Endodermal cell (in vitro differentiated cells): ENCODE measurements at regions not wholly inside any gene's neighbourhood (a gene's known extent, or its start where the extent isn't known, plus 50 kb on each side); places are given as distances from the start of the nearest gene placed in this dataset.

Source experiments
- DNase-seq: peaks from one replicate; pipeline ENCODE4 v3.0.0-alpha.2; 2017
- H3K27ac ChIP-seq: 2 replicates; pipeline ENCODE4 v1.5.1; 2013; ENCODE audit warnings: mild to moderate bottlenecking, low read depth, low read length, moderate library complexity
- H3K27me3 ChIP-seq: 2 replicates; pipeline ENCODE4 v1.6.1; 2013; ENCODE audit warnings: mild to moderate bottlenecking, low read length, moderate library complexity; ENCODE audit not compliant: insufficient read depth, control insufficient read depth, poor library complexity, severe bottlenecking
- H3K36me3 ChIP-seq: 2 replicates; pipeline ENCODE4 v1.7.0; 2013; ENCODE audit warnings: mild to moderate bottlenecking, low read length, moderate library complexity; ENCODE audit not compliant: control insufficient read depth, insufficient read depth
- H3K4me1 ChIP-seq: one replicate; pipeline ENCODE4 v1.7.0; 2013; ENCODE audit warnings: low read length; ENCODE audit not compliant: control insufficient read depth, insufficient read depth
- H3K4me3 ChIP-seq: 2 replicates; pipeline ENCODE4 v1.5.1; 2013; ENCODE audit warnings: mild to moderate bottlenecking, low read length, moderate library complexity
- H3K9ac ChIP-seq: 2 replicates; pipeline ENCODE4 v1.6.1; 2013; ENCODE audit warnings: mild to moderate bottlenecking, low read length, moderate library complexity; ENCODE audit not compliant: poor library complexity, severe bottlenecking; ENCODE audit errors: extremely low read depth
- H3K9me3 ChIP-seq: 2 replicates; pipeline ENCODE4 v1.6.1; 2013; ENCODE audit warnings: mild to moderate bottlenecking, low read length, moderate library complexity; ENCODE audit not compliant: control insufficient read depth
- H3K27ac Mint-ChIP-seq: 2 replicates; pipeline ENCODE4 v1.8.0; 2020; ENCODE audit warnings: mixed read lengths
- H3K27me3 Mint-ChIP-seq: 2 replicates; pipeline ENCODE4 v1.8.0; 2021; ENCODE audit warnings: mild to moderate bottlenecking, mixed read lengths; ENCODE audit not compliant: insufficient read depth
- H3K36me3 Mint-ChIP-seq: 2 replicates; pipeline ENCODE4 v1.8.0; 2020; ENCODE audit warnings: low read depth, mixed read lengths
- H3K4me1 Mint-ChIP-seq: 2 replicates; pipeline ENCODE4 v1.8.0; 2020; ENCODE audit warnings: mixed read lengths
- H3K4me3 Mint-ChIP-seq: 2 replicates; pipeline ENCODE4 v1.8.0; 2020; ENCODE audit warnings: mild to moderate bottlenecking, moderate library complexity, mixed read lengths
- H3K9me3 Mint-ChIP-seq: 2 replicates; pipeline ENCODE4 v1.8.0; 2020; ENCODE audit warnings: mild to moderate bottlenecking, mixed read lengths
- WGBS, 2 experiments: methylation state at CpG; one replicate each; pipeline versions ENCODE4 v1.1.5 to v1.1.7; 2013; ENCODE audit warnings: missing lambda C conversion rate in 2 of 2, mixed read lengths in 1 of 2; ENCODE audit not compliant: insufficient coverage in 1 of 2, insufficient read length in 1 of 2; 5-methylcytosine and 5-hydroxymethylcytosine counted together
- TF ChIP-seq, protein P1 (sequence below): fragments of 200-600 bp; sonication (generic); conservative IDR thresholded peaks from 2 replicates; pipeline ENCODE4 v1.5.0; 2021; ENCODE audit warnings: antibody characterized with exemption, mild to moderate bottlenecking

DNA sequence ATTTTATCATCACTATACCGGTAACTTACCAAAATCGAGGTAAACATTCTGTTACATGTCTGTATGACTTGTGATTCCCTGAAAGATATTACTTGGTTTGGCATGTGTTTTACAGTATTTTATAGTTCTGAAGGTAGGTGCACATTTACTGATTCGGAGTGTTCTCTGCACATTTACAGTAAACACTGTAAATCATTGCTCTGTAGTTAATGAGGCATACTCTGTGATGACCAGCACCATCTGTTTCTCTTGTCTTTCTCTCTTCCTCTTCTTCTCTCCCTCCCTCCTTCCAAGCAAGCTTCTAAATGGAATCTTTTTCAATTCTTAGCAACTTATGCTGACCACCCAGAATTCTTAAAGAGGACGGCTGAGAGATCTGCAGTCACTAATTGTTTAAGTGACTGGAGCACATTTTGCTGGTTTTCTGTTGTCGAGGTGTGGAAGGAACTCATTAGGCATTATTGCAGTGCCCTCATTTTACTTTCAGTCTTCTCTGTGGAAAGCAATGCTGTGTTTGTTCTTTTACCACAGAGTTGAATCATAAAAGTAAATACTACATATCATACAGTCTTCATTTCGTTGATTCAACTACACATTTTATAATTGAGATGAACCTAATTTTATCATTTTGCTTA lies 126.5 kb downstream of the UTRN start:
- Mint-ChIP-seq H3K4me3 (no peak overlapping the region), H3K9me3 (peaks cover 4% of the 10 kb centered on the region), H3K27me3 (no peaks in the 10 kb centered on the region), H3K27ac (no peak overlapping the region), H3K36me3 (no peaks in the 10 kb centered on the region), H3K4me1 (peaks cover 9% of the 10 kb centered on the region)
- Histone ChIP-seq H3K27ac (no peak overlapping the region), H3K4me3 (no peak overlapping the region), H3K27me3 (no peaks in the 10 kb centered on the region), H3K4me1 (no peaks in the 10 kb centered on the region), H3K36me3 (no peaks in the 10 kb centered on the region), H3K9ac (no peak overlapping the region), H3K9me3 (no peaks in the 10 kb centered on the region)
- DNase-seq = no peak
- 87 to 93% methylated on average over 3 to 6 of the region's 6 CpGs for WGBS, 2 experiments
- TF ChIP-seq, protein P1, sequence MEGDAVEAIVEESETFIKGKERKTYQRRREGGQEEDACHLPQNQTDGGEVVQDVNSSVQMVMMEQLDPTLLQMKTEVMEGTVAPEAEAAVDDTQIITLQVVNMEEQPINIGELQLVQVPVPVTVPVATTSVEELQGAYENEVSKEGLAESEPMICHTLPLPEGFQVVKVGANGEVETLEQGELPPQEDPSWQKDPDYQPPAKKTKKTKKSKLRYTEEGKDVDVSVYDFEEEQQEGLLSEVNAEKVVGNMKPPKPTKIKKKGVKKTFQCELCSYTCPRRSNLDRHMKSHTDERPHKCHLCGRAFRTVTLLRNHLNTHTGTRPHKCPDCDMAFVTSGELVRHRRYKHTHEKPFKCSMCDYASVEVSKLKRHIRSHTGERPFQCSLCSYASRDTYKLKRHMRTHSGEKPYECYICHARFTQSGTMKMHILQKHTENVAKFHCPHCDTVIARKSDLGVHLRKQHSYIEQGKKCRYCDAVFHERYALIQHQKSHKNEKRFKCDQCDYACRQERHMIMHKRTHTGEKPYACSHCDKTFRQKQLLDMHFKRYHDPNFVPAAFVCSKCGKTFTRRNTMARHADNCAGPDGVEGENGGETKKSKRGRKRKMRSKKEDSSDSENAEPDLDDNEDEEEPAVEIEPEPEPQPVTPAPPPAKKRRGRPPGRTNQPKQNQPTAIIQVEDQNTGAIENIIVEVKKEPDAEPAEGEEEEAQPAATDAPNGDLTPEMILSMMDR = no peak

DNA sequence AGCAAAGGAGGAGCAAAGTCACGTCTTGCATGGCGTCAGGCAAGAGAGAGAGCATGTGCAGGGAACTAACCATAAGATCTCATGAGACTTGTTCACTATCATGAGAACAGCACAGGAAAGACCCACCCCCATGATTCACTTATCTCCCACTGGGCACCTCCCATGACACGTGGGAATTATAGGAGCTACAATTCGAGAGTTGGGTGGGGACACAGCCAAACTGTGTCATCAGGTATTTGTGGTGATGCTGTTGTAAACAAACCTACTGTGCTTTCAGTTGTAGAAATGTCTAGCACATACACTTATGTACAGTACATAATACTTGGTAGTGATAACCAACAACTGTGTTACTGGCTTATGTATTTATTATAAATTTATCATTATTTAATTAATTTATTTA lies 128.3 kb downstream of the UTRN start:
- 83 to 96% methylated on average over 2 to 4 of the region's 4 CpGs for WGBS, 2 experiments
- no peak overlapping the region for H3K4me3 Mint-ChIP-seq
- TF ChIP-seq, protein P1 = no peak
- peaks cover 4% of the 10 kb centered on the region for H3K9me3 Mint-ChIP-seq
- Histone ChIP-seq H3K36me3 (no peaks in the 10 kb centered on the region), H3K9ac (no peak overlapping the region), H3K4me1 (no peaks in the 10 kb centered on the region), H3K4me3 (no peak overlapping the region), H3K27me3 (no peaks in the 10 kb centered on the region), H3K27ac (no peak overlapping the region), H3K9me3 (no peaks in the 10 kb centered on the region)
- peak overlapping the region; percentile 38 for H3K27ac Mint-ChIP-seq
- no peaks in the 10 kb centered on the region for H3K27me3 Mint-ChIP-seq
- DNase-seq = no peak
- H3K4me1 Mint-ChIP-seq = peaks cover 4% of the 10 kb centered on the region
- H3K36me3 Mint-ChIP-seq = no peaks in the 10 kb centered on the region

DNA sequence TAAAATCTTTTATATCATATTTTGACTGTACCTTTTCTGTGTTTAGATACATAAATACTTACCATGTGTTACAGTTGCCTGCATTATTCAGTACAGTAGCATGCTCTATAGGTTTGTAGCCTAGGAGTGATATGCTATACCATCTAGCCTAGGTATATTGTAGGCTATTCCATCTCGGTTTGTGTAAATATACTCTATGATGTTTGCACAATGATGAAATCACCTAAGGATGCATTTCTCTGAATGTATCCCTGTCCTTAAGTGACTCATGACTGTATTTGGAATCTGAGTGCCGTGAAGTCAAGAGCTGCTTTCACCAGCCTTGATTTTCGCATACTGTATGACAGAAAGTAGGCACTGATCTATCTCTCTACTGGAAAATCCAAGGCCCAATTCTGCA lies 129.9 kb downstream of the UTRN start:
- H3K27ac ChIP-seq = no peak overlapping the region
- 96 to 97% methylated on average over 3 of the region's 3 CpGs for WGBS, 2 experiments
- Mint-ChIP-seq H3K27me3 (no peaks in the 10 kb centered on the region), H3K4me1 (peaks cover 4% of the 10 kb centered on the region), H3K9me3 (peaks cover 4% of the 10 kb centered on the region), H3K27ac (no peak overlapping the region), H3K4me3 (no peak overlapping the region), H3K36me3 (no peaks in the 10 kb centered on the region)
- no peaks in the 10 kb centered on the region for H3K36me3 ChIP-seq
- no peak overlapping the region for H3K9ac ChIP-seq
- TF ChIP-seq, protein P1 = no peak
- H3K9me3 ChIP-seq = no peaks in the 10 kb centered on the region
- no peaks in the 10 kb centered on the region for H3K27me3 ChIP-seq
- no peaks in the 10 kb centered on the region for H3K4me1 ChIP-seq
- no peak overlapping the region for H3K4me3 ChIP-seq
- no peak for DNase-seq
